HEK293T (cell line): ENCODE measurements at regions not wholly inside any gene's neighbourhood (a gene's known extent, or its start where the extent isn't known, plus 50 kb on each side); places are given as distances from the start of the nearest gene placed in this dataset.

Experiments used
- CTCF ChIA-PET: fragments of 350-600 bp; formaldehyde crosslinking; extraction: SDS; loops from one replicate; lab custom pipeline; 2021; ENCODE audit warnings: antibody characterized with exemption, inconsistent platforms; lab: Yijun Ruan, JAX
- POLR2A ChIA-PET: fragments of 350-600 bp; formaldehyde crosslinking; extraction: SDS; loops from one replicate; lab custom pipeline; 2020; ENCODE audit warnings: antibody characterized with exemption, inconsistent platforms; lab: Yijun Ruan, JAX
- DNase-seq: peaks from one replicate; pipeline ENCODE4 v3.0.0; 2012; ENCODE audit warnings: mixed read lengths; ENCODE audit errors: extremely low spot score
- ARNT ChIP-seq: fragments of 450-650 bp; IDR thresholded peaks from 2 replicates; pipeline ENCODE4 v1.6.1; 2017; ENCODE audit warnings: mild to moderate bottlenecking
- BHLHE40 ChIP-seq: fragments of 450-650 bp; IDR thresholded peaks from 2 replicates; pipeline ENCODE4 v1.6.1; 2016; ENCODE audit warnings: mild to moderate bottlenecking, moderate library complexity, borderline replicate concordance
- CTBP1 ChIP-seq: fragments of 450-650 bp; IDR thresholded peaks from 2 replicates; pipeline ENCODE4 v1.6.1; 2016; ENCODE audit warnings: borderline replicate concordance
- ELF4 ChIP-seq: fragments of 450-650 bp; IDR thresholded peaks from 2 replicates; pipeline ENCODE4 v1.6.1; 2017; ENCODE audit warnings: antibody characterized with exemption
- FOXA1 ChIP-seq: fragments of 450-650 bp; IDR thresholded peaks from 2 replicates; pipeline ENCODE4 v1.6.1; 2016; ENCODE audit warnings: mild to moderate bottlenecking
- FOXK2 ChIP-seq: fragments of 450-650 bp; IDR thresholded peaks from 2 replicates; pipeline ENCODE4 v1.6.1; 2016; ENCODE audit warnings: mild to moderate bottlenecking
- FOXM1 ChIP-seq: fragments of 450-650 bp; IDR thresholded peaks from 2 replicates; pipeline ENCODE4 v1.6.1; 2017; ENCODE audit warnings: mild to moderate bottlenecking, borderline replicate concordance
- HDGF ChIP-seq: fragments of 450-650 bp; IDR thresholded peaks from 2 replicates; pipeline ENCODE4 v1.6.1; 2017; ENCODE audit warnings: antibody characterized with exemption, borderline replicate concordance
- L3MBTL2 ChIP-seq: fragments of 450-650 bp; conservative IDR thresholded peaks from 2 replicates; pipeline ENCODE4 v1.6.1; 2016; ENCODE audit warnings: mild to moderate bottlenecking
- LEF1 ChIP-seq: fragments of 450-650 bp; IDR thresholded peaks from 2 replicates; pipeline ENCODE4 v1.6.1; 2017; ENCODE audit warnings: mild to moderate bottlenecking, borderline replicate concordance
- NFRKB ChIP-seq: fragments of 450-650 bp; IDR thresholded peaks from 2 replicates; pipeline ENCODE4 v1.6.1; 2016; ENCODE audit warnings: mild to moderate bottlenecking, moderate library complexity
- SP1 ChIP-seq: fragments of 450-650 bp; IDR thresholded peaks from 2 replicates; pipeline ENCODE4 v1.6.1; 2017
- SUZ12 ChIP-seq: fragments of 450-650 bp; IDR thresholded peaks from 2 replicates; pipeline ENCODE4 v1.6.1; 2016; ENCODE audit warnings: mild to moderate bottlenecking
- TARDBP ChIP-seq: fragments of 450-650 bp; IDR thresholded peaks from 2 replicates; pipeline ENCODE4 v1.6.1; 2016
- ZNF384 ChIP-seq: fragments of 450-650 bp; IDR thresholded peaks from 2 replicates; pipeline ENCODE4 v1.6.1; 2016
- TF ChIP-seq, protein P1 (sequence below): fragments of 450-650 bp; IDR thresholded peaks from 2 replicates; pipeline ENCODE4 v1.6.1; 2016

DNA sequence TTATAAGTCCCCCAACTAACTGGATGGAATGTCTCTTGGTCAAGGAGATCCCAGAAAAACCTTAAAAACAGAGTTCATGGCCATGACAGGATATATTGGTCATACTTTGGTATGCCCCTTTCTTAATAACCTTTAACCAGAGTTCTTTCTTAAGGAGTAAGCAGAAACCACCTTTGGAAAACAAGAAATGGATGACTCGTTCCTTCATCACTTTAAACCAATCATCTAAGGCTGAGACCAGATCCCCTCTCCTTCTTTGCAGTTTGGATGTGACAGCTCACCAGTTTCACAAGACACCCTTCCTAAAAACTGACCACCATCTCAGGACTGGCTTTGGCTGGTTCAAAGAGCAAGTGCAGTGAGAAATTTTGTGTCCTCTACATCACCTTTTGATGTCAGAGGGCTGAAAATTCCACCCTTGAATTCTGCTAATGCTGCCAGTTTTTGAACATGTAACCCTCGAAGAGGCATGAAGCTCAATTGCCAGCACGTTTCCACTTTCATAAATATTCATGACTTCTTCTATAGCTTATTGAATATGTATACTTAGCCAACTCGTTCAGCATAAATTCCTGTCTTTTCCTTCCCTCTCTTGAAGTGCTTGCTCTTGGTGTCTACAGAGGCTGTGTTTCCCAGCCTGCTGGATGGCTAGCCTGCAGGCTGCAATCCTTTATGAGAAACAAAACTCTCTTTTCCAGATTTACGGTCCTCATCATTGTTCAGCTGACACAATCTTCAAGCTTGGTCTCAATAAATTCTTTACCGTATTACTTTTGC, 1323.5 kb upstream of the TMEFF2 start:
- no peak for DNase-seq
- CTCF ChIA-PET = no interaction called here
- TF ChIP-seq TARDBP = no peak
- POLR2A ChIA-PET = no interaction called here

DNA sequence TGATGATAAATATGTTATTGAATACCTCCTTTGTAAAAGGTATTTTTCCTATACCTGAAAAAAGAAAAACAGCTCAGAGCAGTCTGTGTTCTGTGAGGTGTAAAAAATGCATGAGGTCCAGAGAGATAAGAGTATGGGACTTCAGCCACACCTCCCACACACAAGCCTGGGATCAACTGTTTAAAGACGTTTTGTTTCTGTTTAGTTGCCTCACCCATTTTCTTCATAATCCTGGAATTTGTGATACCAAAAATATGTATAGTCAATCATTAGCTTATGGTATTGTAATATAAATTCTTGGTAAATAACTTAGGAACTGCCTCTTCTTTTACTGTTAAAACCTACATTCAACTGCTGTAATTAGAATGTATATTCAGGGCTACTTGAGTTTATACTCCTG, 1322.9 kb upstream of the TMEFF2 start:
- ChIA-PET CTCF (no interaction called here), POLR2A (no interaction called here)
- DNase-seq = no peak
- TF ChIP-seq NFRKB (no peak), ELF4 (no peak), FOXM1 (no peak), FOXA1 (no peak), ZNF384 (no peak), LEF1 (no peak), FOXK2 (no peak)

DNA sequence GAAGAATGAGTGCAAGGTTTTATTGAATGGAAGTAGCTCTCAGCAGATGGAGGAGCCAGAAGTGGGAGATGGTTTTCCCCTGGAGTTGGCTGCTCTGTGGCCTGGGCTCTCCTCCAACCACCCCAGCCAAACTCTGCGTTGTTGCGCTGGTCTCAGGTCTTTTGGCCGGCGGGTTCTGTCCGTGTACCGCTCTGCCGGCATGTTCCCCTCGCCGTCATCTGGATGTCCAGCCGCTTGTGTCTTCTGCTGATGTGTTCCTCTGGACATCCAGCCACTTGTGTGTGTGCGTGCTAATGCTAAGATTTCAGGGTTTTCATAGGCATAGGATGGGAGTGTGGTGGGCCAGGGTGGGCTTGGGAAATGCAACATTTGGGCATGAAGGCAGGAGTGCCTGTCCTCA, 1311.3 kb upstream of the TMEFF2 start:
- CTCF ChIA-PET = no interaction called here
- POLR2A ChIA-PET = no interaction called here

GRCh38 chr2:193505620-193506019, 1310.9 kb upstream of the TMEFF2 start:
- no peak for TF ChIP-seq ZNF384
- no peak for TF ChIP-seq CTBP1
- CTCF ChIA-PET = no interaction called here
- POLR2A ChIA-PET = no interaction called here
- DNase-seq = no peak

More for the DNA sequence above, 1311.3 kb upstream of the TMEFF2 start:
- DNase-seq = no peak
- TF ChIP-seq FOXA1 = no peak
- no peak for TF ChIP-seq HDGF
- no peak for TF ChIP-seq NFRKB
- TF ChIP-seq LEF1 = no peak
- no peak for TF ChIP-seq ELF4
- TF ChIP-seq TARDBP = no peak
- no peak for TF ChIP-seq FOXK2
- TF ChIP-seq ARNT = no peak
- TF ChIP-seq ZNF384 = no peak
- no peak for TF ChIP-seq FOXM1

GRCh38 chr2:193502363-193503035, 1307.8 kb upstream of the TMEFF2 start:
- TF ChIP-seq FOXM1 (no peak), ZNF384 (no peak), FOXA1 (no peak), BHLHE40 (no peak)
- ChIA-PET CTCF (no interaction called here), POLR2A (no interaction called here)
- DNase-seq = no peak

DNA sequence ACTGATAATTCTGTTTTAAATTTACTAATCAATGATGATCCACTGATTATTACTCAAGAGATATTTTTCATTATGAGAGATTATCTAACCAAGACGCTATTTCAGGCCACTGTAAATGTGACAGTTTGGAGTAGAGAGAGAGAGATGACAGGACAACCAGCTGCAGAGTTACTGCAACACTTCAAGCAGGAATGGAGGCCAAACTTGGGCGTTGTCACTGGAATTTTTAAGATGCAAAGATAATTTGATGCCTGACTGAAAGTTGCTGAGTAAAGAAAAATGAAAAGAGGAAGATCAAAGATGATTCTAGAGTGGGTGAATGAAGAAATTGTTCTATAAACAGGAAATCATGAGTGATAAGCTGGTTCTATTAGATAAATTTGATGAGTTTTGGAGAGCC, 1302.1 kb upstream of the TMEFF2 start:
- DNase-seq = no peak
- TF ChIP-seq L3MBTL2 (no peak), SP1 (no peak), ARNT (no peak), ZNF384 (no peak)
- CTCF ChIA-PET = no interaction called here
- POLR2A ChIA-PET = no interaction called here

DNA sequence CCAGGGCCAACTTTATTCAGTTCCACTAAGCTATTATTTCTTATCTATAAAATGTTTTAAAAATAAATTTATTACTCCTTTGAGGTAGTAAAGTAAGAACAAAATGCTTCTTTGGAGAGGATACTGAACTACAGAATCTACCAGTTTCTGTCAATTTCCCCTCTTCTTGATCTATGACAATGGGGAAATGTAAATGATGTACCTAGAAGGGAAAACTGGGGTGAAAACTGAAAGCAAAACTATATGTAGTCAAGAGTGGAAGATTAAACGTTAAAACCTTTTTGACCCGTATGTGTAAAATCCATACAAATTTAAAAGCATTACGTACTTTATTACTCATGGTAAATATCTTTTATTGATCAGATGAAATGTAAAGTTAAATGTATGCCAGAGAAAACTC, 1287.8 kb upstream of the TMEFF2 start:
- no peak for DNase-seq
- ChIA-PET POLR2A (no interaction called here), CTCF (no interaction called here)
- TF ChIP-seq CTBP1 = no peak
- no peak for TF ChIP-seq SP1
- no peak for TF ChIP-seq SUZ12
- no peak for TF ChIP-seq ARNT
- TF ChIP-seq LEF1 = no peak
- TF ChIP-seq, protein P1, sequence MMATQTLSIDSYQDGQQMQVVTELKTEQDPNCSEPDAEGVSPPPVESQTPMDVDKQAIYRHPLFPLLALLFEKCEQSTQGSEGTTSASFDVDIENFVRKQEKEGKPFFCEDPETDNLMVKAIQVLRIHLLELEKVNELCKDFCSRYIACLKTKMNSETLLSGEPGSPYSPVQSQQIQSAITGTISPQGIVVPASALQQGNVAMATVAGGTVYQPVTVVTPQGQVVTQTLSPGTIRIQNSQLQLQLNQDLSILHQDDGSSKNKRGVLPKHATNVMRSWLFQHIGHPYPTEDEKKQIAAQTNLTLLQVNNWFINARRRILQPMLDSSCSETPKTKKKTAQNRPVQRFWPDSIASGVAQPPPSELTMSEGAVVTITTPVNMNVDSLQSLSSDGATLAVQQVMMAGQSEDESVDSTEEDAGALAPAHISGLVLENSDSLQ = no peak
- no peak for TF ChIP-seq TARDBP
- TF ChIP-seq NFRKB = no peak
- TF ChIP-seq BHLHE40 = no peak
- TF ChIP-seq FOXK2 = no peak
- no peak for TF ChIP-seq ELF4
- TF ChIP-seq ZNF384 = no peak
- TF ChIP-seq L3MBTL2 = no peak
- TF ChIP-seq FOXA1 = no peak

- DNase-seq = no peak
- POLR2A ChIA-PET = no interaction called here
- TF ChIP-seq HDGF (no peak), BHLHE40 (no peak), L3MBTL2 (no peak), ELF4 (no peak), FOXK2 (no peak), CTBP1 (no peak), SP1 (no peak), NFRKB (no peak), TARDBP (no peak), ARNT (no peak), ZNF384 (no peak), FOXM1 (no peak), FOXA1 (no peak), SUZ12 (no peak), LEF1 (no peak)
- TF ChIP-seq, protein P1 = no peak
- CTCF ChIA-PET = no interaction called here
These were observed 1285.5 kb upstream of the TMEFF2 start for GRCh38 chr2:193480187-193480586.
